GM18507 (cell line): ENCODE measurements at regions not wholly inside any gene's neighbourhood (a gene's known extent, or its start where the extent isn't known, plus 50 kb on each side); places are given as distances from the start of the nearest gene placed in this dataset.

Experiments used
- DNase-seq: peaks from one replicate; pipeline ENCODE4 v3.0.0; 2011; ENCODE audit warnings: low read depth; ENCODE audit not compliant: insufficient read length; ENCODE audit errors: extremely low spot score
- FAIRE-seq: peaks from 2 replicates; lab custom pipeline; 2011; peaks lifted over from hg19 to GRCh38; lab: Jason Lieb, UNC

GRCh38 chr5:62682059-62682458 is 103.4 kb downstream of the LRRC70 start:
- no peak for FAIRE-seq
- no peak for DNase-seq

- DNase-seq = no peak
- FAIRE-seq = no peak
Observed at GRCh38 chr5:62681117-62681850, 102.7 kb downstream of the LRRC70 start.

- no peak for FAIRE-seq
Observed at GRCh38 chr5:62680121-62680520, 101.5 kb downstream of the LRRC70 start.

More at GRCh38 chr5:62680121-62680520, 101.5 kb downstream of the LRRC70 start:
- no peak for DNase-seq
